Adrenal gland (tissue), 9 donors: ENCODE measurements at regions not wholly inside any gene's neighbourhood (a gene's known extent, or its start where the extent isn't known, plus 50 kb on each side); places are given as distances from the start of the nearest gene placed in this dataset.

Source experiments
- DNase-seq, 7 donors: peaks; one replicate each; pipeline ENCODE4 v3.0.0-alpha.2; 2019 to 2020
- H3K27ac ChIP-seq, 5 donors: fragments of 200-600 bp; sonication (generic) in 4 of 5; 1 replicate in 3 of 5; 2 replicates in 2 of 5; pipeline versions ENCODE4 v1.5.1 to v1.8.0; 2016 to 2020; ENCODE audit warnings: mild to moderate bottlenecking in 1 of 5
- H3K27me3 ChIP-seq: fragments of 200-600 bp; 2 replicates; pipeline ENCODE4 v1.8.0; 2021
- H3K36me3 ChIP-seq, 2 donors: fragments of 200-600 bp; replicated peaks in 1 of 2; 1 replicate in 1 of 2; 2 replicates in 1 of 2; pipeline versions ENCODE4 v1.5.1 to v1.8.0; 2018 to 2022
- H3K4me1 ChIP-seq, 2 donors: fragments of 200-600 bp; replicated peaks in 1 of 2; 1 replicate in 1 of 2; 2 replicates in 1 of 2; pipeline versions ENCODE4 v1.5.1 to v1.8.0; 2018 to 2021
- H3K4me3 ChIP-seq, 4 donors: fragments of 200-600 bp; sonication (generic) in 3 of 4; one replicate each; pipeline ENCODE4 v1.5.1; 2016 to 2018
- H3K9me3 ChIP-seq, 3 donors: fragments of 200-600 bp; sonication (generic) in 1 of 3; replicated peaks in 1 of 3; 1 replicate in 2 of 3; 2 replicates in 1 of 3; pipeline versions ENCODE4 v1.5.1 to v1.8.0; 2016 to 2021
- CTCF ChIP-seq, 6 experiments: fragments of 450-650 bp in 4 of 6; fragments of 200-600 bp in 2 of 6; sonication (generic) in 1 of 6; IDR thresholded peaks; 1 replicate in 5 of 6; 2 replicates in 1 of 6; pipeline versions ENCODE4 v1.5.1 to v1.8.0; 2016 to 2021; ENCODE audit warnings: antibody characterized with exemption in 6 of 6, mild to moderate bottlenecking in 2 of 6, moderate library complexity in 1 of 6
- POLR2A ChIP-seq, 2 donors: fragments of 450-650 bp; IDR thresholded peaks; one replicate each; pipeline ENCODE4 v1.6.1; 2017; ENCODE audit warnings: antibody characterized with exemption in 2 of 2, mild to moderate bottlenecking in 2 of 2, moderate library complexity in 1 of 2
- WGBS, 4 donors: extraction: QIAGEN DNeasy Blood & Tissue Kit in 2 of 4; methylation state at CpG; one replicate each; pipeline versions ENCODE4 v1.1.5 to v1.1.7; 2013 to 2017; 5-methylcytosine and 5-hydroxymethylcytosine counted together
- intact Hi-C, 2 donors: fragments of 100-400 bp; cut with DNase I; formaldehyde crosslinking; loops; one replicate each; pipeline versions ENCODE4 v1.14.1 to v1.15.0; 2022 to 2023
- donor health status: healthy with polysubstance abuse.
- donor health status: Bipolar disorder and iron deficiency.
- donor health status: DM: yes; HTN: yes; CAD: no.
- donor health status: DM: no; HTN: no; CAD: no.
- donor health status: DM: no; HTN: no; CAD: no.

- no peak for TF ChIP-seq CTCF (IDR thresholded peaks at IDR 0.05)
- no peak for TF ChIP-seq POLR2A (IDR thresholded peaks at IDR 0.05)
- Histone ChIP-seq H3K4me3 (no peak overlapping the region), H3K4me1 (peaks cover 14 to 53% of the 10 kb centered on the region in 2 donors), H3K36me3 (no peaks in the 10 kb centered on the region), H3K27me3 (no peaks in the 10 kb centered on the region), H3K27ac (peak overlapping the region in 3 of 5 donors; percentile 35 to 94 (median 80)), H3K9me3 (no peaks in the 10 kb centered on the region)
- WGBS, 4 donors = 59 to 71% (median 67%) methylated on average over 14 of the region's 14 CpGs
- peak in 6 of 7 donors; percentile 39 to 83 (median 60) for DNase-seq
- intact Hi-C loops = no loop called here
Measured at GRCh38 chr1:234921266-234922062, 207.2 kb downstream of the TOMM20 start.

DNA sequence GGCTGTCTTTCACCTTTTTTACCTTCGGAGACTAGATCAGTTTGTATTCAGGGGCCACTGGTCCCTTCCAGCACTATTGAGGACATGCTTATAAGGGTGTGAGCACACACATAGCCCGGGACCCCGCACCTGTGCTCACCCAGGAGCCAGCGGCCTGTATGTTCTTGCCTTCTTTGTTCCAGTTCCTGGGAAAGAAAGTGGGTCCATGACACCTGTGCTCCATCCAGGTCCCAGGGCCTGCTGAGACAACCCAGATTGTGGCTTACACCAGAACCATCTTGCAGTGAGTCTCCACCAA, 207.8 kb downstream of the TOMM20 start:
- Histone ChIP-seq H3K27ac (peak overlapping the region in 3 of 5 donors; percentile 35 to 94 (median 80)), H3K4me1 (peaks cover 10 to 46% of the 10 kb centered on the region in 2 donors), H3K4me3 (no peak overlapping the region), H3K36me3 (no peaks in the 10 kb centered on the region), H3K27me3 (no peaks in the 10 kb centered on the region), H3K9me3 (no peaks in the 10 kb centered on the region)
- peak in 2 of 7 donors; percentile 7 to 15 for DNase-seq
- TF ChIP-seq POLR2A (IDR thresholded peaks at IDR 0.05) (no peak), CTCF (IDR thresholded peaks at IDR 0.05) (no peak)
- WGBS, 4 donors = 70 to 74% (median 72%) methylated on average over 4 of the region's 4 CpGs
- intact Hi-C loops = no loop called here

- Histone ChIP-seq H3K4me1 (peaks cover 10 to 41% of the 10 kb centered on the region in 2 donors), H3K9me3 (no peaks in the 10 kb centered on the region), H3K27ac (peak overlapping the region in 3 of 5 donors; percentile 67 to 94 (median 80)), H3K4me3 (no peak overlapping the region), H3K27me3 (no peaks in the 10 kb centered on the region), H3K36me3 (no peaks in the 10 kb centered on the region)
- intact Hi-C loops = no loop called here
- TF ChIP-seq POLR2A (IDR thresholded peaks at IDR 0.05) (no peak), CTCF (IDR thresholded peaks at IDR 0.05) (no peak)
- DNase-seq = peak in 2 of 7 donors; percentile 11 to 17
- WGBS, 4 donors = 81 to 91% (median 88%) methylated on average over 8 of the region's 8 CpGs
Measured at GRCh38 chr1:234920136-234920842, 208.3 kb downstream of the TOMM20 start.

- Histone ChIP-seq H3K4me3 (no peak overlapping the region), H3K36me3 (no peaks in the 10 kb centered on the region), H3K9me3 (no peaks in the 10 kb centered on the region), H3K4me1 (peaks cover 10 to 38% of the 10 kb centered on the region in 2 donors), H3K27ac (peak overlapping the region in 4 of 5 donors; percentile 54 to 94 (median 74)), H3K27me3 (no peaks in the 10 kb centered on the region)
- intact Hi-C loops = no loop called here
- WGBS, 4 donors = 76 to 85% (median 78%) methylated on average over 6 to 15 of the region's 15 CpGs
- peak in 2 of 7 donors; percentile 19 to 35 for DNase-seq
- TF ChIP-seq CTCF (IDR thresholded peaks at IDR 0.05) (no peak), POLR2A (IDR thresholded peaks at IDR 0.05) (no peak)
Measured at GRCh38 chr1:234918961-234919761, 209.5 kb downstream of the TOMM20 start.
